GM10248 (cell line): ENCODE measurements at regions not wholly inside any gene's neighbourhood (a gene's known extent, or its start where the extent isn't known, plus 50 kb on each side); places are given as distances from the start of the nearest gene placed in this dataset.

Experiments used
- CTCF ChIA-PET: fragments of 300-600 bp; sonication (Branson Sonifier 250); formaldehyde crosslinking; extraction: SDS; loops from one replicate; lab custom pipeline; 2021; ENCODE audit warnings: antibody characterized with exemption; lab: Yijun Ruan, JAX
- POLR2A ChIA-PET: fragments of 350-650 bp; sonication (Branson Sonifier 250); formaldehyde crosslinking; extraction: SDS; loops from one replicate; lab custom pipeline; 2020; ENCODE audit warnings: antibody characterized with exemption; lab: Yijun Ruan, JAX
- DNase-seq: peaks from one replicate; pipeline ENCODE4 v3.0.0; 2012; ENCODE audit errors: extremely low spot score
- CTCF ChIP-seq: IDR thresholded peaks from 2 replicates; pipeline ENCODE4 v1.5.1; 2012; ENCODE audit warnings: mild to moderate bottlenecking, low read depth; ENCODE audit errors: extremely low read depth, missing control alignments, control extremely low read depth

GRCh38 chr2:129080715-129081476 is 762.2 kb upstream of the HS6ST1 start:
- POLR2A ChIA-PET, result no interaction called here
- TF ChIP-seq CTCF, result no peak
- CTCF ChIA-PET, result interaction anchor here (0.7 to 2.5 kb wide), 3 partner anchors 10 to 20 kb away, joined by 3 to 7 read pairs (median 7); no protein-coding TSS in a partner anchor

GRCh38 chr2:129085386-129085785 is 766.7 kb upstream of the HS6ST1 start:
- POLR2A ChIA-PET, result no interaction called here
- CTCF ChIA-PET, result interaction anchor here (1.2 kb wide), 1 partner anchor 23 kb away, joined by 3 read pairs; no protein-coding TSS in a partner anchor
- DNase-seq, result no peak
- TF ChIP-seq CTCF, result no peak

More at GRCh38 chr2:129080715-129081476, 762.2 kb upstream of the HS6ST1 start:
- DNase-seq, result no peak

GRCh38 chr2:129087133-129087813 is 768.6 kb upstream of the HS6ST1 start:
- no peak for TF ChIP-seq CTCF
- ChIA-PET CTCF (no interaction called here), POLR2A (no interaction called here)
- DNase-seq, result no peak

- TF ChIP-seq CTCF, result no peak
- CTCF ChIA-PET, result interaction anchor here (1.0 to 1.9 kb wide), 2 partner anchors 11 to 53 kb away, joined by 3 to 7 read pairs; no protein-coding TSS in a partner anchor
- POLR2A ChIA-PET, result no interaction called here
- no peak for DNase-seq
Observed at GRCh38 chr2:129091620-129092019, 773.0 kb upstream of the HS6ST1 start.

- no peak for TF ChIP-seq CTCF
- POLR2A ChIA-PET, result no interaction called here
- DNase-seq, result no peak
- CTCF ChIA-PET, result no interaction called here
Observed at GRCh38 chr2:129092956-129093355, 774.3 kb upstream of the HS6ST1 start.

- CTCF ChIA-PET, result interaction anchor here (1.1 to 1.8 kb wide), 3 partner anchors 8 to 21 kb away, joined by 4 to 8 read pairs (median 7); no protein-coding TSS in a partner anchor
- DNase-seq, result no peak
- POLR2A ChIA-PET, result no interaction called here
- TF ChIP-seq CTCF, result no peak
Observed at GRCh38 chr2:129101186-129101585, 782.5 kb upstream of the HS6ST1 start.
